GM21786 (cell line): ENCODE measurements at regions not wholly inside any gene's neighbourhood (a gene's known extent, or its start where the extent isn't known, plus 50 kb on each side); places are given as distances from the start of the nearest gene placed in this dataset.
A peak's percentile ranks its signal among the peaks of the same experiment; 100 is the strongest.

Experiments used
- ATAC-seq: cut with Tn5 transposase; IDR thresholded peaks from one replicate; pipeline ENCODE4 v1.9.1; 2021; ENCODE audit not compliant: unreplicated experiment

- no peak for ATAC-seq
These were observed 300.5 kb upstream of the LINC00305 start for GRCh38 chr18:64449434-64449833.

GRCh38 chr18:64444819-64445218, 295.9 kb upstream of the LINC00305 start:
- no peak for ATAC-seq

- ATAC-seq = no peak
These were observed 289.3 kb upstream of the LINC00305 start for GRCh38 chr18:64438178-64438577.

GRCh38 chr18:64436111-64436510, 287.2 kb upstream of the LINC00305 start:
- no peak for ATAC-seq

GRCh38 chr18:64419156-64419555, 270.3 kb upstream of the LINC00305 start:
- no peak for ATAC-seq

GRCh38 chr18:64416990-64417389, 268.1 kb upstream of the LINC00305 start:
- no peak for ATAC-seq

GRCh38 chr18:64415218-64415617, 266.3 kb upstream of the LINC00305 start:
- no peak for ATAC-seq

- ATAC-seq = no peak
These were observed 261.8 kb upstream of the LINC00305 start for GRCh38 chr18:64410685-64411084.

GRCh38 chr18:64409511-64409910, 260.6 kb upstream of the LINC00305 start:
- no peak for ATAC-seq

- ATAC-seq = no peak
These were observed 258.7 kb upstream of the LINC00305 start for GRCh38 chr18:64407606-64408005.

GRCh38 chr18:64405161-64405560, 256.3 kb upstream of the LINC00305 start:
- ATAC-seq = no peak

- no peak for ATAC-seq
These were observed 255.1 kb upstream of the LINC00305 start for GRCh38 chr18:64403784-64404503.

GRCh38 chr18:64402636-64403035, 253.7 kb upstream of the LINC00305 start:
- ATAC-seq = no peak

GRCh38 chr18:64401268-64402060, 252.6 kb upstream of the LINC00305 start:
- no peak for ATAC-seq

GRCh38 chr18:64399566-64399965, 250.7 kb upstream of the LINC00305 start:
- ATAC-seq = no peak

GRCh38 chr18:64398320-64398719, 249.4 kb upstream of the LINC00305 start:
- ATAC-seq = no peak

- ATAC-seq = no peak
These were observed 243.3 kb upstream of the LINC00305 start for GRCh38 chr18:64392202-64392601.

GRCh38 chr18:64384101-64384500, 235.2 kb upstream of the LINC00305 start:
- no peak for ATAC-seq

GRCh38 chr18:64380117-64380516, 231.2 kb upstream of the LINC00305 start:
- peak; percentile 97 for ATAC-seq

GRCh38 chr18:64379662-64380061, 230.8 kb upstream of the LINC00305 start:
- ATAC-seq = no peak

- ATAC-seq = no peak
These were observed 228.6 kb upstream of the LINC00305 start for GRCh38 chr18:64377446-64377845.

- no peak for ATAC-seq
These were observed 224.0 kb upstream of the LINC00305 start for GRCh38 chr18:64372850-64373249.
